H9 (cell line): ENCODE measurements at regions not wholly inside any gene's neighbourhood (a gene's known extent, or its start where the extent isn't known, plus 50 kb on each side); places are given as distances from the start of the nearest gene placed in this dataset.

Experiments used
- DNase-seq: peaks from one replicate; pipeline ENCODE4 v3.0.0-alpha.2; 2017
- H2AFZ ChIP-seq: one replicate; pipeline ENCODE4 v1.6.1; 2013; ENCODE audit warnings: mild to moderate bottlenecking, low read length, control low read depth, moderate library complexity
- H2AK5ac ChIP-seq: 2 replicates; pipeline ENCODE4 v1.6.1; 2013; ENCODE audit warnings: low read length, control low read depth, mixed read lengths; ENCODE audit not compliant: insufficient read length
- H2BK120ac ChIP-seq: one replicate; pipeline ENCODE4 v1.6.1; 2013; ENCODE audit warnings: low read depth, mild to moderate bottlenecking, low read length, control low read depth, inconsistent platforms; ENCODE audit not compliant: poor library complexity, severe bottlenecking
- H2BK12ac ChIP-seq: 2 replicates; pipeline ENCODE4 v1.6.1; 2013; ENCODE audit warnings: low read length, control low read depth, mixed read lengths, low read depth; ENCODE audit not compliant: insufficient read length
- H2BK15ac ChIP-seq: 2 replicates; pipeline ENCODE4 v1.6.1; 2013; ENCODE audit warnings: low read depth, low read length, control low read depth
- H2BK20ac ChIP-seq: one replicate; pipeline ENCODE4 v1.6.1; 2013; ENCODE audit warnings: low read depth, mild to moderate bottlenecking, low read length, control low read depth, inconsistent platforms; ENCODE audit not compliant: poor library complexity, severe bottlenecking
- H2BK5ac ChIP-seq: 2 replicates; pipeline ENCODE4 v1.6.1; 2013; ENCODE audit warnings: low read length, control low read depth, mixed read lengths; ENCODE audit not compliant: insufficient read length
- H3K14ac ChIP-seq: 2 replicates; pipeline ENCODE4 v1.6.1; 2013; ENCODE audit warnings: low read length, control low read depth; ENCODE audit not compliant: insufficient read depth
- H3K18ac ChIP-seq: 2 replicates; pipeline ENCODE4 v1.6.1; 2013; ENCODE audit warnings: low read depth, mild to moderate bottlenecking, mixed read lengths, low read length, control low read depth; ENCODE audit not compliant: insufficient read length
- H3K23ac ChIP-seq: 2 replicates; pipeline ENCODE4 v1.6.1; 2013; ENCODE audit warnings: low read length, control low read depth, mixed read lengths, low read depth; ENCODE audit not compliant: insufficient read length
- H3K23me2 ChIP-seq: 2 replicates; pipeline ENCODE4 v1.6.1; 2013; ENCODE audit warnings: low read depth, mild to moderate bottlenecking, mixed read lengths, low read length, control low read depth; ENCODE audit not compliant: insufficient read length, poor library complexity, severe bottlenecking
- H3K27ac ChIP-seq: 2 replicates; pipeline ENCODE4 v1.5.1; 2013; ENCODE audit warnings: low read length, control low read depth, mixed read lengths, low read depth; ENCODE audit not compliant: insufficient read length
- H3K27me3 ChIP-seq: 2 replicates; pipeline ENCODE4 v1.6.1; 2013; ENCODE audit warnings: low read length, control low read depth, inconsistent platforms; ENCODE audit not compliant: insufficient read depth
- H3K4ac ChIP-seq: 2 replicates; pipeline ENCODE4 v1.6.1; 2013; ENCODE audit warnings: low read depth, mild to moderate bottlenecking, control low read depth, inconsistent platforms, low read length, moderate library complexity
- H3K4me1 ChIP-seq: 2 replicates; pipeline ENCODE4 v1.6.1; 2013; ENCODE audit warnings: low read length, control low read depth, inconsistent platforms; ENCODE audit not compliant: insufficient read depth
- H3K4me2 ChIP-seq: 2 replicates; pipeline ENCODE4 v1.6.1; 2013; ENCODE audit warnings: low read length, control low read depth, mixed read lengths; ENCODE audit not compliant: insufficient read length, insufficient read depth
- H3K56ac ChIP-seq: 2 replicates; pipeline ENCODE4 v1.6.1; 2013; ENCODE audit warnings: low read depth, mild to moderate bottlenecking, mixed read lengths, low read length, control low read depth; ENCODE audit not compliant: insufficient read length
- H3K79me1 ChIP-seq: 2 replicates; pipeline ENCODE4 v1.6.1; 2013; ENCODE audit warnings: low read depth, mild to moderate bottlenecking, moderate library complexity, low read length, control low read depth, inconsistent platforms; ENCODE audit not compliant: insufficient read depth, poor library complexity, severe bottlenecking
- H3K79me2 ChIP-seq: 2 replicates; pipeline ENCODE4 v1.6.1; 2013; ENCODE audit warnings: low read length, control low read depth, inconsistent platforms; ENCODE audit not compliant: insufficient read depth
- H3K9ac ChIP-seq: 2 replicates; pipeline ENCODE4 v1.6.1; 2013; ENCODE audit warnings: low read length, control low read depth, mixed read lengths; ENCODE audit not compliant: insufficient read length; ENCODE audit errors: extremely low read depth
- H3K9me3 ChIP-seq: one replicate; pipeline ENCODE4 v1.6.1; 2013; ENCODE audit warnings: low read depth, low read length, inconsistent platforms; ENCODE audit not compliant: control insufficient read depth
- H3T11ph ChIP-seq: one replicate; pipeline ENCODE4 v1.6.1; 2013; ENCODE audit warnings: mild to moderate bottlenecking, low read length, control low read depth, inconsistent platforms
- H4K20me1 ChIP-seq: one replicate; pipeline ENCODE4 v1.6.1; 2013; ENCODE audit not compliant: control insufficient read depth, insufficient read length, insufficient read depth
- H4K5ac ChIP-seq: 2 replicates; pipeline ENCODE4 v1.6.1; 2013; ENCODE audit warnings: low read depth, mild to moderate bottlenecking, mixed read lengths, low read length, control low read depth; ENCODE audit not compliant: insufficient read length
- H4K8ac ChIP-seq: replicated peaks from 2 replicates; pipeline ENCODE4 v1.6.1; 2013; ENCODE audit warnings: low read length, control low read depth, mixed read lengths, low read depth; ENCODE audit not compliant: insufficient read length
- H4K91ac ChIP-seq: 2 replicates; pipeline ENCODE4 v1.6.1; 2013; ENCODE audit warnings: low read depth, mild to moderate bottlenecking, moderate library complexity, mixed read lengths, low read length, control low read depth; ENCODE audit not compliant: insufficient read length
- H3K27ac Mint-ChIP-seq, 3 experiments: 2 replicates in 2 of 3; 3 replicates in 1 of 3; pipeline ENCODE4 v1.8.0; 2020 to 2021; ENCODE audit warnings: mixed read lengths in 3 of 3, mild to moderate bottlenecking in 1 of 3, moderate library complexity in 1 of 3
- H3K27me3 Mint-ChIP-seq: 2 replicates; pipeline ENCODE4 v1.8.0; 2021; ENCODE audit warnings: low read depth, mild to moderate bottlenecking, moderate library complexity, mixed read lengths
- H3K36me3 Mint-ChIP-seq, 3 experiments: 2 replicates in 2 of 3; 3 replicates in 1 of 3; pipeline ENCODE4 v1.8.0; 2020 to 2021; ENCODE audit warnings: low read depth in 3 of 3, mixed read lengths in 3 of 3; ENCODE audit not compliant: insufficient read depth in 1 of 3
- H3K4me1 Mint-ChIP-seq, 2 experiments: 2 replicates each; pipeline ENCODE4 v1.8.0; 2020; ENCODE audit warnings: mixed read lengths in 2 of 2
- H3K4me3 Mint-ChIP-seq, 2 experiments: 2 replicates in 1 of 2; 3 replicates in 1 of 2; pipeline ENCODE4 v1.8.0; 2020 to 2021; ENCODE audit warnings: mild to moderate bottlenecking in 2 of 2, mixed read lengths in 2 of 2, moderate library complexity in 1 of 2
- H3K9me3 Mint-ChIP-seq, 2 experiments: 2 replicates in 1 of 2; 3 replicates in 1 of 2; pipeline ENCODE4 v1.8.0; 2020; ENCODE audit warnings: mild to moderate bottlenecking in 2 of 2, mixed read lengths in 2 of 2, moderate library complexity in 1 of 2
- WGBS: extraction: QIAGEN DNeasy Blood & Tissue Kit; methylation state at CpG from one replicate; pipeline ENCODE4 v1.1.7; 2013; ENCODE audit warnings: missing lambda C conversion rate, low lambda C conversion rate, mixed read lengths; ENCODE audit not compliant: insufficient read length; ENCODE audit errors: extremely low coverage; 5-methylcytosine and 5-hydroxymethylcytosine counted together
- TF ChIP-seq, protein P1 (sequence below): fragments of 200-600 bp; sonication (generic); conservative IDR thresholded peaks from 3 replicates; pipeline ENCODE4 v1.8.0; 2021; ENCODE audit warnings: antibody characterized with exemption, mild to moderate bottlenecking

DNA sequence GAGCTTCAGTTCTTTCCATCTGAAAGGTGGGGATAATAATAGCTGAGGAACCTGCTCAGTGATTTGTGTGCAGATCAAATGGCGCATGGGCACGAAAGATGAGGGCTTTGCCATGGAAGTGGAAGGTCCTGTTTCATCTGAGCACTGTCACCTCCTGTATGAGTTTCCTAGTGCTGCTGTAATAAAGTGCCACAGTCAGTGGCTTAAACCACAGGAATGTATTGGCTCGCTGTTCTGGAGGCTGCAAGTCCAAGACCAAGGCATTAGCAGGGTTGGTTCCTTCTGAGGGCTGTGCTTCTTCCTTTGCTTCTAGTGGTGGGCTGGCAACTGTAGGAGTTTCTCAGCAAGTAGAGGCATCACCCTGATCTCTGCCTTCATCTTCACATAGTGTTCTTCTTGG is 51.1 kb upstream of the RBM15 start:
- no peak overlapping the region for H2BK120ac ChIP-seq
- no peak for DNase-seq
- Mint-ChIP-seq H3K9me3 (no peaks in the 10 kb centered on the region), H3K36me3 (no peaks in the 10 kb centered on the region), H3K27me3 (peaks cover 4% of the 10 kb centered on the region), H3K4me3 (no peak overlapping the region), H3K27ac (no peak overlapping the region), H3K4me1 (peaks cover 4 to 8% of the 10 kb centered on the region in 2 experiments; a peak in 3 of 4 replicates)
- no peak overlapping the region for H3K4me2 ChIP-seq
- no peak overlapping the region for H2BK20ac ChIP-seq
- H3K9me3 ChIP-seq: no peaks in the 10 kb centered on the region
- H3K9ac ChIP-seq: no peak overlapping the region
- no peaks in the 10 kb centered on the region for H3K79me1 ChIP-seq
- no peaks in the 10 kb centered on the region for H3K27me3 ChIP-seq
- no peak overlapping the region for H3K14ac ChIP-seq
- no peak overlapping the region for H2AK5ac ChIP-seq
- no peak overlapping the region for H3K23ac ChIP-seq
- H3K27ac ChIP-seq: no peak overlapping the region
- TF ChIP-seq, protein P1, sequence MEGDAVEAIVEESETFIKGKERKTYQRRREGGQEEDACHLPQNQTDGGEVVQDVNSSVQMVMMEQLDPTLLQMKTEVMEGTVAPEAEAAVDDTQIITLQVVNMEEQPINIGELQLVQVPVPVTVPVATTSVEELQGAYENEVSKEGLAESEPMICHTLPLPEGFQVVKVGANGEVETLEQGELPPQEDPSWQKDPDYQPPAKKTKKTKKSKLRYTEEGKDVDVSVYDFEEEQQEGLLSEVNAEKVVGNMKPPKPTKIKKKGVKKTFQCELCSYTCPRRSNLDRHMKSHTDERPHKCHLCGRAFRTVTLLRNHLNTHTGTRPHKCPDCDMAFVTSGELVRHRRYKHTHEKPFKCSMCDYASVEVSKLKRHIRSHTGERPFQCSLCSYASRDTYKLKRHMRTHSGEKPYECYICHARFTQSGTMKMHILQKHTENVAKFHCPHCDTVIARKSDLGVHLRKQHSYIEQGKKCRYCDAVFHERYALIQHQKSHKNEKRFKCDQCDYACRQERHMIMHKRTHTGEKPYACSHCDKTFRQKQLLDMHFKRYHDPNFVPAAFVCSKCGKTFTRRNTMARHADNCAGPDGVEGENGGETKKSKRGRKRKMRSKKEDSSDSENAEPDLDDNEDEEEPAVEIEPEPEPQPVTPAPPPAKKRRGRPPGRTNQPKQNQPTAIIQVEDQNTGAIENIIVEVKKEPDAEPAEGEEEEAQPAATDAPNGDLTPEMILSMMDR: no peak
- H3K4me1 ChIP-seq: no peaks in the 10 kb centered on the region
- no peak overlapping the region for H3K4ac ChIP-seq
- no peak overlapping the region for H3K18ac ChIP-seq
- no peak overlapping the region for H2AFZ ChIP-seq
- no peak overlapping the region for H4K8ac ChIP-seq
- H4K20me1 ChIP-seq: no peaks in the 10 kb centered on the region
- H3K79me2 ChIP-seq: no peaks in the 10 kb centered on the region
- no peak overlapping the region for H3K56ac ChIP-seq
- no peak overlapping the region for H2BK5ac ChIP-seq
- no peak overlapping the region for H2BK12ac ChIP-seq
- H4K91ac ChIP-seq: no peak overlapping the region
- H4K5ac ChIP-seq: no peak overlapping the region
- whole genome bisulfite sequencing: no CpG with 5 or more reads among the region's 3 CpGs
- no peak overlapping the region for H3T11ph ChIP-seq
- H3K23me2 ChIP-seq: no peaks in the 10 kb centered on the region
- no peak overlapping the region for H2BK15ac ChIP-seq
